Loucy (cell line): ENCODE measurements at regions not wholly inside any gene's neighbourhood (a gene's known extent, or its start where the extent isn't known, plus 50 kb on each side); places are given as distances from the start of the nearest gene placed in this dataset.

Experiments used
- H2AFZ ChIP-seq: fragments of 200-600 bp; sonication (generic); 2 replicates; pipeline ENCODE4 v1.6.0; 2016; ENCODE audit warnings: antibody characterized with exemption, mild to moderate bottlenecking, low read length, moderate library complexity
- H3F3A ChIP-seq: fragments of 200-600 bp; 2 replicates; pipeline ENCODE4 v1.6.0; 2016; ENCODE audit warnings: antibody characterized with exemption, low read depth, mild to moderate bottlenecking
- H3K27me3 ChIP-seq: fragments of 200-600 bp; sonication (generic); 2 replicates; pipeline ENCODE4 v1.6.1; 2014; ENCODE audit warnings: low read length, mild to moderate bottlenecking; ENCODE audit not compliant: insufficient read depth, poor library complexity, severe bottlenecking
- H3K36me3 ChIP-seq: fragments of 200-600 bp; sonication (generic); 2 replicates; pipeline ENCODE4 v1.6.1; 2016; ENCODE audit warnings: low read length; ENCODE audit not compliant: insufficient read depth
- H3K4me1 ChIP-seq: fragments of 200-600 bp; sonication (generic); 2 replicates; pipeline ENCODE4 v1.5.1; 2014; ENCODE audit warnings: low read length, mild to moderate bottlenecking; ENCODE audit not compliant: insufficient read depth, poor library complexity, severe bottlenecking
- H3K4me2 ChIP-seq: fragments of 200-600 bp; sonication (generic); 2 replicates; pipeline ENCODE4 v1.6.0; 2014; ENCODE audit warnings: antibody characterized with exemption, low read length, low read depth, mild to moderate bottlenecking; ENCODE audit not compliant: poor library complexity, severe bottlenecking
- H3K4me3 ChIP-seq: fragments of 200-600 bp; sonication (generic); 2 replicates; pipeline ENCODE4 v1.5.1; 2014; ENCODE audit warnings: low read length, mild to moderate bottlenecking, mixed read lengths; ENCODE audit not compliant: poor library complexity, severe bottlenecking
- H3K79me2 ChIP-seq: fragments of 200-600 bp; sonication (generic); 2 replicates; pipeline ENCODE4 v1.6.1; 2014; ENCODE audit warnings: low read length; ENCODE audit not compliant: insufficient read depth
- H3K9ac ChIP-seq: fragments of 200-600 bp; sonication (generic); 2 replicates; pipeline ENCODE4 v1.6.0; 2014; ENCODE audit warnings: mild to moderate bottlenecking, low read depth, low read length, moderate library complexity; ENCODE audit not compliant: poor library complexity, severe bottlenecking
- H3K9me2 ChIP-seq: fragments of 200-600 bp; sonication (generic); replicated peaks from 2 replicates; pipeline ENCODE4 v1.6.1; 2016; ENCODE audit warnings: low read depth, low read length, mixed read lengths
- H3K9me3 ChIP-seq: fragments of 200-600 bp; sonication (generic); 2 replicates; pipeline ENCODE4 v1.6.1; 2014; ENCODE audit warnings: mild to moderate bottlenecking, antibody characterized with exemption, low read length, low read depth; ENCODE audit not compliant: insufficient read depth
- H4K20me1 ChIP-seq: fragments of 200-600 bp; sonication (generic); 2 replicates; pipeline ENCODE4 v1.6.0; 2014; ENCODE audit warnings: antibody characterized with exemption, low read length, mild to moderate bottlenecking; ENCODE audit not compliant: insufficient read depth, poor library complexity, severe bottlenecking
- CTCF ChIP-seq: fragments of 200-600 bp; sonication (generic); conservative IDR thresholded peaks from 2 replicates; pipeline ENCODE4 v1.5.1; 2014; ENCODE audit warnings: mild to moderate bottlenecking, antibody characterized with exemption, low read length
- EZH2phosphoT487 ChIP-seq: fragments of 200-600 bp; IDR thresholded peaks from 2 replicates; pipeline ENCODE4 v1.6.1; 2018; ENCODE audit warnings: antibody characterized with exemption, mild to moderate bottlenecking, moderate library complexity, borderline replicate concordance

DNA sequence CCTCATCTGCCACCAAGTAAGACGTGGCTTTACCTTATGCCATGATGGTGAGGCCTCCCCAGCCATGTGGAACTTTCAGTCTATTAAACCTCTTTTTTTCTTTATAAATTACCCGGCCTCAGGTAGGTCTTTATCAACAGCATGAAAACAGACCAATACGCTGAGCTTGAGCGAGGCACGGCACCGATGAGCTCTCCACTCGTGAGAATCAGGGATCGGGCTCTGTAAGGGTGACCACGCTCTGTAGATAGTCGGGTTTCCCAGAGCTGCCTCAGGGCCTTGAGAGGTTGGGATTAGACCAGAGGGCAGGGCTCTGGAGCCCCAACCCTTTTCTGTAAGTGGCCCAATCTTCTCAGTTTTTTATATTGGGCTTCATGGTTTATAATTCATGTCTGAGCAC is 360.3 kb upstream of the MYT1L start:
- Histone ChIP-seq H3K27me3 (no peaks in the 10 kb centered on the region), H3K9ac (no peak overlapping the region), H3K4me2 (no peak overlapping the region), H3F3A (no peaks in the 10 kb centered on the region), H2AFZ (no peak overlapping the region), H3K4me3 (no peak overlapping the region), H3K79me2 (no peaks in the 10 kb centered on the region), H4K20me1 (no peaks in the 10 kb centered on the region), H3K36me3 (no peaks in the 10 kb centered on the region), H3K4me1 (peaks cover 55% of the 10 kb centered on the region), H3K9me3 (no peaks in the 10 kb centered on the region), H3K9me2 (no peaks in the 10 kb centered on the region)
- TF ChIP-seq EZH2phosphoT487 (no peak), CTCF (no peak)

DNA sequence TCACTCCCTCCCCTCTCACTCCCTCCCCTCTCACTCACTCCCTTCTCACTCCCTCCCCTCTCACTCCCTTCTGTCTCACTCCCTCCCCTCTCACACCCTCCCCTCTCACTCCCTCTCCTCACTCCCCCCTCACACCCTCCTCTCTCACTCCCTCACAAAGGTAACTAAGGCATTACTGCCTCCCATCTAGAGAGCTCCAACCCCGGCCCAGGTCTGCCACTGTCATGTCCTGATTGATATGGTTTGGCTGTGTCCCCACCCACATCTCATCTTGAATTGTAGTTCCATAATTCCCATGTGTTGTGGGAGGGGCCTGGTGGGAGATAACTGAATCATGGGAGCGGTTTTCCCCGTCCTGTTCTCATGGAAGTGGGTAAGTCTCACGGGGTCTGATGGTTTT is 359.9 kb upstream of the MYT1L start:
- H4K20me1 ChIP-seq: no peaks in the 10 kb centered on the region
- H3K4me3 ChIP-seq: no peak overlapping the region
- no peaks in the 10 kb centered on the region for H3K9me3 ChIP-seq
- H3K79me2 ChIP-seq: no peaks in the 10 kb centered on the region
- H3K36me3 ChIP-seq: no peaks in the 10 kb centered on the region
- H3K9ac ChIP-seq: no peak overlapping the region
- H3K9me2 ChIP-seq: no peaks in the 10 kb centered on the region
- H3K4me2 ChIP-seq: no peak overlapping the region
- no peaks in the 10 kb centered on the region for H3K27me3 ChIP-seq
- H2AFZ ChIP-seq: no peak overlapping the region
- no peak for TF ChIP-seq CTCF
- no peak for TF ChIP-seq EZH2phosphoT487
- peaks cover 59% of the 10 kb centered on the region for H3K4me1 ChIP-seq
- no peaks in the 10 kb centered on the region for H3F3A ChIP-seq

- Histone ChIP-seq H3K4me3 (no peak overlapping the region), H3F3A (no peaks in the 10 kb centered on the region), H4K20me1 (no peaks in the 10 kb centered on the region), H3K27me3 (no peaks in the 10 kb centered on the region), H2AFZ (no peak overlapping the region), H3K9me2 (no peaks in the 10 kb centered on the region), H3K4me1 (peaks cover 76% of the 10 kb centered on the region), H3K9ac (peak overlapping the region; percentile 24), H3K4me2 (no peak overlapping the region), H3K79me2 (no peaks in the 10 kb centered on the region), H3K9me3 (no peaks in the 10 kb centered on the region), H3K36me3 (no peaks in the 10 kb centered on the region)
- TF ChIP-seq EZH2phosphoT487 (no peak), CTCF (no peak)
Measured at GRCh38 chr2:2689306-2689705, 358.2 kb upstream of the MYT1L start.
